Ectodermal cell (in vitro differentiated cells): ENCODE measurements at regions not wholly inside any gene's neighbourhood (a gene's known extent, or its start where the extent isn't known, plus 50 kb on each side); places are given as distances from the start of the nearest gene placed in this dataset.

ENCODE experiments used
- H3K27ac ChIP-seq: 2 replicates; pipeline ENCODE4 v1.7.0; 2013; ENCODE audit warnings: mild to moderate bottlenecking, low read depth, low read length; ENCODE audit not compliant: insufficient read depth, poor library complexity, severe bottlenecking
- H3K27me3 ChIP-seq: 2 replicates; pipeline ENCODE4 v1.7.0; 2013; ENCODE audit warnings: mild to moderate bottlenecking, low read length; ENCODE audit not compliant: insufficient read depth, control insufficient read depth, poor library complexity, severe bottlenecking
- H3K36me3 ChIP-seq: one replicate; pipeline ENCODE4 v1.7.0; 2013; ENCODE audit warnings: low read length; ENCODE audit not compliant: control insufficient read depth, insufficient read depth
- H3K4me1 ChIP-seq: one replicate; pipeline ENCODE4 v1.7.0; 2013; ENCODE audit warnings: low read length; ENCODE audit not compliant: control insufficient read depth, insufficient read depth
- H3K4me3 ChIP-seq: 2 replicates; pipeline ENCODE4 v1.7.0; 2013; ENCODE audit warnings: low read depth, low read length, control low read depth; ENCODE audit not compliant: insufficient read depth
- H3K9me3 ChIP-seq: 2 replicates; pipeline ENCODE4 v1.7.0; 2013; ENCODE audit warnings: mild to moderate bottlenecking, low read length, moderate library complexity; ENCODE audit not compliant: control insufficient read depth
- WGBS, 2 experiments: methylation state at CpG; one replicate each; pipeline ENCODE4 v1.1.7; 2013; ENCODE audit warnings: missing lambda C conversion rate in 2 of 2; 5-methylcytosine and 5-hydroxymethylcytosine counted together

- no peak overlapping the region for H3K27ac ChIP-seq
- WGBS, 2 experiments: 90 to 94% methylated on average over 2 of the region's 2 CpGs
These were observed 985.1 kb upstream of the SLIT2 start for GRCh38 chr4:19266566-19266965.

GRCh38 chr4:19262467-19262866 is 989.2 kb upstream of the SLIT2 start:
- no peak overlapping the region for H3K27ac ChIP-seq
- 95 to 100% methylated on average over 2 of the region's 2 CpGs for WGBS, 2 experiments
- no peaks in the 10 kb centered on the region for H3K36me3 ChIP-seq
- no peaks in the 10 kb centered on the region for H3K9me3 ChIP-seq
- no peak overlapping the region for H3K4me3 ChIP-seq
- H3K27me3 ChIP-seq: no peaks in the 10 kb centered on the region
- no peaks in the 10 kb centered on the region for H3K4me1 ChIP-seq

More at GRCh38 chr4:19266566-19266965, 985.1 kb upstream of the SLIT2 start:
- H3K4me1 ChIP-seq: no peaks in the 10 kb centered on the region
- H3K9me3 ChIP-seq: no peaks in the 10 kb centered on the region
- H3K36me3 ChIP-seq: no peaks in the 10 kb centered on the region
- no peak overlapping the region for H3K4me3 ChIP-seq
- no peaks in the 10 kb centered on the region for H3K27me3 ChIP-seq

GRCh38 chr4:19260346-19260745 is 991.4 kb upstream of the SLIT2 start:
- 75 to 80% methylated on average over 2 of the region's 2 CpGs for WGBS, 2 experiments
- Histone ChIP-seq H3K36me3 (no peaks in the 10 kb centered on the region), H3K27me3 (no peaks in the 10 kb centered on the region), H3K27ac (no peak overlapping the region), H3K4me3 (no peak overlapping the region), H3K9me3 (no peaks in the 10 kb centered on the region), H3K4me1 (no peaks in the 10 kb centered on the region)

GRCh38 chr4:19259920-19260319 is 991.8 kb upstream of the SLIT2 start:
- Histone ChIP-seq H3K4me3 (no peak overlapping the region), H3K36me3 (no peaks in the 10 kb centered on the region), H3K4me1 (no peaks in the 10 kb centered on the region), H3K9me3 (no peaks in the 10 kb centered on the region), H3K27me3 (no peaks in the 10 kb centered on the region), H3K27ac (no peak overlapping the region)
- 97 to 100% methylated on average over 1 of the region's 1 CpG for WGBS, 2 experiments

- no peak overlapping the region for H3K27ac ChIP-seq
These were observed 994.9 kb upstream of the SLIT2 start for GRCh38 chr4:19256823-19257222.

GRCh38 chr4:19254486-19254885 is 997.2 kb upstream of the SLIT2 start:
- Histone ChIP-seq H3K36me3 (no peaks in the 10 kb centered on the region), H3K9me3 (peaks cover 3% of the 10 kb centered on the region), H3K27me3 (no peaks in the 10 kb centered on the region), H3K27ac (no peak overlapping the region), H3K4me3 (no peak overlapping the region), H3K4me1 (no peaks in the 10 kb centered on the region)

More at GRCh38 chr4:19256823-19257222, 994.9 kb upstream of the SLIT2 start:
- Histone ChIP-seq H3K4me1 (no peaks in the 10 kb centered on the region), H3K36me3 (no peaks in the 10 kb centered on the region), H3K27me3 (no peaks in the 10 kb centered on the region), H3K9me3 (peaks cover 3% of the 10 kb centered on the region), H3K4me3 (no peak overlapping the region)

GRCh38 chr4:19248023-19248422 is 1003.7 kb upstream of the SLIT2 start:
- H3K27me3 ChIP-seq: no peaks in the 10 kb centered on the region
- WGBS, 2 experiments: 94 to 97% methylated on average over 2 to 3 of the region's 4 CpGs
- no peak overlapping the region for H3K4me3 ChIP-seq
- H3K36me3 ChIP-seq: no peaks in the 10 kb centered on the region
- no peaks in the 10 kb centered on the region for H3K4me1 ChIP-seq
- no peaks in the 10 kb centered on the region for H3K9me3 ChIP-seq
- no peak overlapping the region for H3K27ac ChIP-seq

- 93 to 95% methylated on average over 3 to 4 of the region's 4 CpGs for WGBS, 2 experiments
- Histone ChIP-seq H3K9me3 (no peaks in the 10 kb centered on the region), H3K4me1 (no peaks in the 10 kb centered on the region), H3K4me3 (no peak overlapping the region), H3K27ac (no peak overlapping the region), H3K27me3 (no peaks in the 10 kb centered on the region), H3K36me3 (no peaks in the 10 kb centered on the region)
These were observed 1009.8 kb upstream of the SLIT2 start for GRCh38 chr4:19241895-19242294.

- no peaks in the 10 kb centered on the region for H3K4me1 ChIP-seq
- 94 to 96% methylated on average over 2 of the region's 2 CpGs for WGBS, 2 experiments
- H3K27me3 ChIP-seq: no peaks in the 10 kb centered on the region
- H3K36me3 ChIP-seq: no peaks in the 10 kb centered on the region
- no peak overlapping the region for H3K27ac ChIP-seq
- H3K4me3 ChIP-seq: no peak overlapping the region
- H3K9me3 ChIP-seq: no peaks in the 10 kb centered on the region
These were observed 1012.1 kb upstream of the SLIT2 start for GRCh38 chr4:19239565-19239964.

GRCh38 chr4:19236473-19236872 is 1015.2 kb upstream of the SLIT2 start:
- Histone ChIP-seq H3K9me3 (no peaks in the 10 kb centered on the region), H3K27ac (no peak overlapping the region), H3K4me3 (no peak overlapping the region), H3K36me3 (no peaks in the 10 kb centered on the region), H3K27me3 (no peaks in the 10 kb centered on the region), H3K4me1 (no peaks in the 10 kb centered on the region)
- WGBS, 2 experiments: 95 to 96% methylated on average over 2 of the region's 2 CpGs

- Histone ChIP-seq H3K27me3 (no peaks in the 10 kb centered on the region), H3K4me1 (no peaks in the 10 kb centered on the region), H3K27ac (no peak overlapping the region), H3K36me3 (no peaks in the 10 kb centered on the region), H3K4me3 (no peak overlapping the region), H3K9me3 (no peaks in the 10 kb centered on the region)
- 70 to 84% methylated on average over 2 to 3 of the region's 3 CpGs for WGBS, 2 experiments
These were observed 1020.7 kb upstream of the SLIT2 start for GRCh38 chr4:19230906-19231545.
